Uterus (tissue), 2 donors: ENCODE measurements at regions not wholly inside any gene's neighbourhood (a gene's known extent, or its start where the extent isn't known, plus 50 kb on each side); places are given as distances from the start of the nearest gene placed in this dataset.

Source experiments
- POLR2A ChIP-seq, 2 donors: fragments of 450-650 bp; IDR thresholded peaks; one replicate each; pipeline ENCODE4 v1.6.1; 2016; ENCODE audit warnings: antibody characterized with exemption in 2 of 2, mild to moderate bottlenecking in 1 of 2, moderate library complexity in 1 of 2
- TF ChIP-seq, protein P1 (sequence below), 4 experiments: fragments of 200-600 bp in 2 of 4; fragments of 450-650 bp in 2 of 4; sonication (generic) in 2 of 4; IDR thresholded peaks; one replicate each; pipeline ENCODE4 v1.5.1; 2016 to 2019; ENCODE audit warnings: antibody characterized with exemption in 4 of 4, mild to moderate bottlenecking in 2 of 4, moderate library complexity in 1 of 4

GRCh38 chr5:87755360-87755759, 342.6 kb upstream of the CCNH start:
- TF ChIP-seq, protein P1, sequence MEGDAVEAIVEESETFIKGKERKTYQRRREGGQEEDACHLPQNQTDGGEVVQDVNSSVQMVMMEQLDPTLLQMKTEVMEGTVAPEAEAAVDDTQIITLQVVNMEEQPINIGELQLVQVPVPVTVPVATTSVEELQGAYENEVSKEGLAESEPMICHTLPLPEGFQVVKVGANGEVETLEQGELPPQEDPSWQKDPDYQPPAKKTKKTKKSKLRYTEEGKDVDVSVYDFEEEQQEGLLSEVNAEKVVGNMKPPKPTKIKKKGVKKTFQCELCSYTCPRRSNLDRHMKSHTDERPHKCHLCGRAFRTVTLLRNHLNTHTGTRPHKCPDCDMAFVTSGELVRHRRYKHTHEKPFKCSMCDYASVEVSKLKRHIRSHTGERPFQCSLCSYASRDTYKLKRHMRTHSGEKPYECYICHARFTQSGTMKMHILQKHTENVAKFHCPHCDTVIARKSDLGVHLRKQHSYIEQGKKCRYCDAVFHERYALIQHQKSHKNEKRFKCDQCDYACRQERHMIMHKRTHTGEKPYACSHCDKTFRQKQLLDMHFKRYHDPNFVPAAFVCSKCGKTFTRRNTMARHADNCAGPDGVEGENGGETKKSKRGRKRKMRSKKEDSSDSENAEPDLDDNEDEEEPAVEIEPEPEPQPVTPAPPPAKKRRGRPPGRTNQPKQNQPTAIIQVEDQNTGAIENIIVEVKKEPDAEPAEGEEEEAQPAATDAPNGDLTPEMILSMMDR (IDR thresholded peaks at IDR 0.05), result no peak
- TF ChIP-seq POLR2A (IDR thresholded peaks at IDR 0.05), result no peak
